CMK (cell line): ENCODE measurements at regions not wholly inside any gene's neighbourhood (a gene's known extent, or its start where the extent isn't known, plus 50 kb on each side); places are given as distances from the start of the nearest gene placed in this dataset.
"Not testable (repeated sequence)": the region's sequence is repeated elsewhere in the genome, so short reads cannot be mapped to it uniquely, and the experiment has no call there.

Source experiments
- DNase-seq: peaks from one replicate; pipeline ENCODE4 v3.0.0-alpha.2; 2010; ENCODE audit warnings: low read depth

DNA sequence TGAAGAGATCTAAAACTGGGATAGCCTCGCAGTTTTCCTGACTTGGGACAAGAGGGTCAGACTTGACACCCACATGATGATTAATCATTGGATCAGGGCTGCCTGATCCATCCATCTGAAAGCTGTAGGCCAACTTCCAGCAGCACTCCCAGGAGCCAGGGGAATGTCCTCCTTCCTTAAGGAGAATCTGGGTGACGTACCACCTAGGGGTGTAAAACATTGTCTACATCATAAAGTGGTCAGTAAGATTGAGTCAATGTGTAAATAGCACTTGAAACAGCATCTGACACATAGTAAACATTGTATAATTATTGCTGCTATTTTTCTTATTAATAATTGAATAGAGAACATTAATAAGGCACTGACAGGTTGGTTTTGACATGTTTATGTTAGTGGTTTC, 392.8 kb downstream of the JRKL start:
- no peak for DNase-seq

DNA sequence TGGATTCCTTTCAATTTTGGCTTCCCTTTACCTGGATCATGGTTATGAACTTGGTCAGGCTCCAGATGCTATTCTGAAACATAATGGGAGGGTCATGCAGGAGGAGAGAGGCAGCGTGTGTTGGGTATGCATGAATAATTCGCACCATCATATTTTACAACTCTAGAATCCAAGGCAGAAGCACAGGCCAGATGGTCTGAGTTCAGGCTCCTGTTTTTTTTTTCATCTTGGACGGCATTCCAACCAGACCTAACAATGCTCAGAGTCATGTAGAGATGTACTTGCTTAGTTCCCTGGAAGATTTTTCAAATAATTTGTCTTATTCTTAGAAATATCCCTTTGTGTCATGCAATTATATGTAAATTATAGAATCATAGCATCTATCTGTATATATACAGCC, 393.5 kb downstream of the JRKL start:
- DNase-seq, result no peak

- DNase-seq, result no peak
These were observed 395.3 kb downstream of the JRKL start for GRCh38 chr11:96785073-96785472.

- DNase-seq, result no peak
These were observed 404.3 kb downstream of the JRKL start for GRCh38 chr11:96794152-96794551.

GRCh38 chr11:96798445-96798844, 408.6 kb downstream of the JRKL start:
- DNase-seq, result no peak

- DNase-seq, result no peak
These were observed 425.4 kb downstream of the JRKL start for GRCh38 chr11:96815236-96815635.

DNA sequence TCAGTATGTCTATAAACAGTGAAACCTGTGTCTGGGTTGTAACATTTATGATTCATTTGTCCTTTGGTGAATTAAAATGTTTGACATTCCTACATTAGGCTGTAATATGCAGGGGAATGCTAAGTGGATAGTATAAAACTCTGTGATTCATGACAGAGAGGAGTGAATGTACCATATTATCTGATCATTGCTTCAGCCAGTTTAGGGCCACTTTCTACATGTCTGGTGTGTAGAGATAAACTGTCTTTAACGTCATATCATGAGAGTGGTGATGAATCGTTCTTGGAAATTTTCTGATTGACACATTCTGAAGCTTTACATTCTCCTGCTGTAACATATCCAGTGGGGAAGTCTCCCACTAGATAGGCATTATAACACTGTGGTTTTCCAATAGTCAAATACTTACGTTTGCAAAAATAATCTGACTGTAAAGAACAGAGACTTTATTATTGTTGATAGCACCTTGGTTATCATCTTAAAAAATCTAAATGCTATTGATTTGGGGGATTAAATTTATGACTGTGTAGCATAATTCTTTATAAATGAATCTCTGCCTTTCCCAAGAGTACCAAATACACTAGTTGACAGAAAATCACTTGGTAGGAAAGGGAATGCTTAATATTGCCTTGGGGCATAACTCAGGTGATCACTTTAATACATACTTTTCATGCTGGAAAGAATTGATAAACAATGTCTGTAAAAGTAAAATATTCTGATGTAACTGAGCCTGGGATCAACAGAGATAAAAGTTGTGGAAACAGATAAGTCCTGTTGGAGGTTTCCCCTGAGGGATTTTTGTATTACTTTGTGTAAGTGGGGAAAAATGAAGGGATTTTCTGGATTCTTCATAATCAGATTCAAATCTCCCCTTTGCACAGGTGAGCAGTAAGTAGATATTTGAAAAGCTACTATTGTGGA, 427.9 kb downstream of the JRKL start:
- no peak for DNase-seq

GRCh38 chr11:96827164-96827563, 437.4 kb downstream of the JRKL start:
- no peak for DNase-seq

- no peak for DNase-seq
These were observed 452.0 kb downstream of the JRKL start for GRCh38 chr11:96841792-96842191.

- no peak for DNase-seq
These were observed 452.9 kb downstream of the JRKL start for GRCh38 chr11:96842731-96843130.

DNA sequence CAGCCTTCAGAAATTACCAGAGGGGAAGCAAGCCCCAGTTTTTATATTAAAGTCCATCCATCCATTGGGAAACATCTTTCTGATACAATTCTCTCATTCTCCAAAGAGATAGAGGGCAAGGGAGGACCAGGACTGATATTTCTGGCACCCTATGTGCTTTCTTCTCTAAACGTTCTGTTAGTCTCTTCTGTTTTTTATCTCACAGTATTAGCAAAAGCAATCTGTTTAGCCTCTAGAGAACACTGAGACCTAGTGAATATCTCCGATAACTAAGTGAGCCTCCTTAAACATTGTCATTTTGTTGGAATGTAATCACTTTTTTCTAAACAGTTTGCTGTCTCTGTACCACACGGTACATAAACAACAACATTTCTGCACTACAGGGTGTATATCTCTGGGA, 464.6 kb downstream of the JRKL start:
- no peak for DNase-seq

DNA sequence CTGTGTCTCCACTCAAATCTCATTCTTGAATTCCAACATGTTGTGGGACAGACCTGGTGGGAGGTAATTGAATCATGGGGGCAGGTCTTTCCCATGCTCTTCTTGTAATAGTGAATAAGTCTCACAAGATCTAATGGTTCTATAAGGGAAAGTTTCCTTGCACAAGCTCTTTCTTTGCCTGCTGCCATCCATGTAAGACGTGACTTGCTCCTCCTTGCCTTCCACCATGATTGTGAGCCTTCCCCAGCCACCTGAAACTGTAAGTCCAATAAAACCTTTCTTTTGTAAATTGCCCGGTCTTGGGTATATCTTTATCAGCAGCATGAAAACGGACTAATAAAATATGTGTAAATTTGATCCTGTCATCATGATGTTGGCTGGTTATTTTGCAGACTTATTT, 471.9 kb downstream of the JRKL start:
- DNase-seq, result not testable (repeated sequence)

- DNase-seq, result no peak
These were observed 473.7 kb downstream of the JRKL start for GRCh38 chr11:96863520-96863919.

GRCh38 chr11:96865020-96865419, 475.2 kb downstream of the JRKL start:
- DNase-seq, result no peak

- no peak for DNase-seq
These were observed 479.4 kb downstream of the JRKL start for GRCh38 chr11:96869207-96869606.

GRCh38 chr11:96875712-96876111, 485.9 kb downstream of the JRKL start:
- DNase-seq, result no peak

- no peak for DNase-seq
These were observed 488.7 kb downstream of the JRKL start for GRCh38 chr11:96878299-96879051.

DNA sequence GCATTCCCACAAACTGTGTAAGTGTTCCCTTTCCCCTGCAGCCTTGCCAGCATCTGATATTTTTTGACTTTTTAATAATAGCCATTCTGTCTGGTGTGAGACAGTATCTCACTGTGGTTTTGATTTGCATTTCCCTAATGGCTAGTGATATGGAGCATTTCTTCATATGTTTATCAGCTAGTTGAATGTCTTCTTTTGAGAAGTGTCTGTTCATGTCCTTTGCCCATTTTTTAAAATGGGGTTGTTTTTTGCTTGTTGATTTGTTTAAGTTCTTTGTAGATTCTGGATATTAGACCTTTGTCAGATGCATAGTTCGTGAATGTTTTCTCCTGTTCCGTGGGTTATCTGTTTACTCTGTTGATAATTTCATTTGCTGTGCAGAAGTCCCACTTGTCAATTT, 492.8 kb downstream of the JRKL start:
- not testable (repeated sequence) for DNase-seq

DNA sequence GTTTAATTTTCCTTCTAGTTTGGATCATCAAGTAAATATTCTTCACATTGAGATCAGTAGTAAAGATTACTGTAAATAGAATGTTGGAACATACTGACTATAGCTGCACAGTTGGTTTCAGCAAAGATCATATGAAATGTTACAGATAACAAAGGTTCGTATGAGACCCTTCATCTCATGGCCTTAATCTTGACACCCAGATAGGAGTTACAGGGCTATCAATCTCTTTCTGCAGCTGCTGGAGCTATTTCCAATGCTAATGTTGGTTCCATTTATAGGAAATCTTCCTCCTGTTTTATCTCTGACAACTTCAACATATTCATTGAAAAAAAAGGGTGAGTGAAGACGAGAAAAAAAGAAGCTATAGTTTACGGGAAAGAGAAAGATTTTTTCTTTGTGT, 495.6 kb downstream of the JRKL start:
- no peak for DNase-seq

- no peak for DNase-seq
These were observed 496.1 kb downstream of the JRKL start for GRCh38 chr11:96885912-96886311.

GRCh38 chr11:96893988-96894387, 504.2 kb downstream of the JRKL start:
- DNase-seq, result no peak

- no peak for DNase-seq
These were observed 504.8 kb downstream of the JRKL start for GRCh38 chr11:96894587-96894986.

GRCh38 chr11:96899971-96900370, 510.2 kb downstream of the JRKL start:
- DNase-seq, result no peak
